Pons (tissue), 1 donor: ENCODE measurements at regions not wholly inside any gene's neighbourhood (a gene's known extent, or its start where the extent isn't known, plus 50 kb on each side); places are given as distances from the start of the nearest gene placed in this dataset.
"Not testable (repeated sequence)": the region's sequence is repeated elsewhere in the genome, so short reads cannot be mapped to it uniquely, and the experiment has no call there.

Experiments used
- DNase-seq: peaks from one replicate; pipeline ENCODE4 v3.0.0-alpha.2; 2016; ENCODE audit warnings: low spot score

- DNase-seq: peak; percentile 86
Measured at GRCh38 chr3:161914703-161915417, 418.3 kb downstream of the OTOL1 start.

- peak; percentile 20 for DNase-seq
Measured at GRCh38 chr3:161915418-161915750, 418.8 kb downstream of the OTOL1 start.

- DNase-seq: no peak
Measured at GRCh38 chr3:161920196-161920595, 423.6 kb downstream of the OTOL1 start.

- no peak for DNase-seq
Measured at GRCh38 chr3:161925749-161926360, 429.2 kb downstream of the OTOL1 start.

- no peak for DNase-seq
Measured at GRCh38 chr3:161927131-161927530, 430.5 kb downstream of the OTOL1 start.

- no peak for DNase-seq
Measured at GRCh38 chr3:161939918-161940620, 443.5 kb downstream of the OTOL1 start.

- DNase-seq: no peak
Measured at GRCh38 chr3:161940621-161940965, 444.0 kb downstream of the OTOL1 start.

GRCh38 chr3:161941891-161942290 is 445.3 kb downstream of the OTOL1 start:
- no peak for DNase-seq

GRCh38 chr3:161943801-161944345 is 447.3 kb downstream of the OTOL1 start:
- not testable (repeated sequence) for DNase-seq

- DNase-seq: no peak
Measured at GRCh38 chr3:161946443-161946960, 449.9 kb downstream of the OTOL1 start.

GRCh38 chr3:161950318-161950868 is 453.8 kb downstream of the OTOL1 start:
- DNase-seq: no peak

GRCh38 chr3:161957467-161957866 is 460.9 kb downstream of the OTOL1 start:
- DNase-seq: no peak

GRCh38 chr3:161964857-161965256 is 468.2 kb downstream of the OTOL1 start:
- DNase-seq: no peak

GRCh38 chr3:161969867-161970266 is 473.3 kb downstream of the OTOL1 start:
- no peak for DNase-seq

- no peak for DNase-seq
Measured at GRCh38 chr3:161975201-161975600, 478.6 kb downstream of the OTOL1 start.

GRCh38 chr3:161977063-161977462 is 480.5 kb downstream of the OTOL1 start:
- DNase-seq: no peak

- DNase-seq: no peak
Measured at GRCh38 chr3:161977850-161978249, 481.2 kb downstream of the OTOL1 start.

GRCh38 chr3:161987933-161988332 is 491.3 kb downstream of the OTOL1 start:
- no peak for DNase-seq

- no peak for DNase-seq
Measured at GRCh38 chr3:161989012-161989411, 492.4 kb downstream of the OTOL1 start.

- no peak for DNase-seq
Measured at GRCh38 chr3:161990036-161990435, 493.4 kb downstream of the OTOL1 start.

GRCh38 chr3:161991901-161992540 is 495.4 kb downstream of the OTOL1 start:
- DNase-seq: no peak

GRCh38 chr3:161999846-162000245 is 503.2 kb downstream of the OTOL1 start:
- DNase-seq: no peak
